Pancreas (tissue), 10 donors: ENCODE measurements at regions not wholly inside any gene's neighbourhood (a gene's known extent, or its start where the extent isn't known, plus 50 kb on each side); places are given as distances from the start of the nearest gene placed in this dataset.

ENCODE experiments used
- ATAC-seq, 4 donors: fragments of 200-7000 bp; cut with Tn5 transposase; one replicate each; pipeline versions ENCODE4 v1.8.0 to v1.9.1; 2020; ENCODE audit warnings: mild to moderate bottlenecking in 4 of 4, moderate library complexity in 4 of 4
- DNase-seq, 6 donors: peaks; one replicate each; pipeline ENCODE4 v3.0.0-alpha.2; 2020
- FAIRE-seq: peaks from 2 replicates; lab custom pipeline; 2012; peaks lifted over from hg19 to GRCh38; lab: Jason Lieb, UNC
- H3K27ac ChIP-seq, 4 donors: fragments of 200-600 bp; sonication (generic); 1 replicate in 3 of 4; 2 replicates in 1 of 4; pipeline versions ENCODE4 v1.5.0 to v1.8.0; 2020
- H3K27me3 ChIP-seq, 4 donors: fragments of 200-600 bp; one replicate each; pipeline ENCODE4 v1.8.0; 2021
- H3K36me3 ChIP-seq, 3 donors: fragments of 200-600 bp; sonication (generic) in 1 of 3; one replicate each; pipeline versions ENCODE4 v1.5.0 to v1.8.0; 2020 to 2021
- H3K4me1 ChIP-seq, 3 donors: fragments of 200-600 bp; one replicate each; pipeline ENCODE4 v1.8.0; 2021
- H3K4me3 ChIP-seq, 4 donors: fragments of 200-600 bp; sonication (generic) in 2 of 4; one replicate each; pipeline versions ENCODE4 v1.5.0 to v1.8.0; 2020 to 2021
- H3K9me3 ChIP-seq, 4 donors: fragments of 200-600 bp; one replicate each; pipeline ENCODE4 v1.8.0; 2021
- WGBS, 2 donors: extraction: QIAGEN DNeasy Blood & Tissue Kit; methylation state at CpG; one replicate each; pipeline ENCODE4 v1.1.7; 2013; 5-methylcytosine and 5-hydroxymethylcytosine counted together
- intact Hi-C, 3 donors: fragments of 100-400 bp; cut with DNase I; formaldehyde crosslinking; loops; one replicate each; pipeline versions ENCODE4 v1.11.1 to v1.14.2; 2022
- TF ChIP-seq, protein P1 (sequence below), 4 donors: fragments of 200-600 bp; sonication (generic) in 3 of 4; IDR thresholded peaks; one replicate each; pipeline versions ENCODE4 v1.5.0 to v1.8.0; 2021; ENCODE audit warnings: antibody characterized with exemption in 4 of 4
- donor health status: healthy with polysubstance abuse.
- donor health status: DM: no; HTN: no; CAD: no; lungs with moderate emphysema.
- donor health status: DM: no; HTN: no; CAD: no.
- donor health status: control.
- donor health status: control.
- donor health status: Bipolar disorder and iron deficiency.
- donor health status: DM: yes; HTN: yes; CAD: no.
- donor health status: DM: no; HTN: no; CAD: no.
- donor health status: DM: no; HTN: no; CAD: no.
- donor health status: DM: yes; HTN: yes; CAD: no.

DNA sequence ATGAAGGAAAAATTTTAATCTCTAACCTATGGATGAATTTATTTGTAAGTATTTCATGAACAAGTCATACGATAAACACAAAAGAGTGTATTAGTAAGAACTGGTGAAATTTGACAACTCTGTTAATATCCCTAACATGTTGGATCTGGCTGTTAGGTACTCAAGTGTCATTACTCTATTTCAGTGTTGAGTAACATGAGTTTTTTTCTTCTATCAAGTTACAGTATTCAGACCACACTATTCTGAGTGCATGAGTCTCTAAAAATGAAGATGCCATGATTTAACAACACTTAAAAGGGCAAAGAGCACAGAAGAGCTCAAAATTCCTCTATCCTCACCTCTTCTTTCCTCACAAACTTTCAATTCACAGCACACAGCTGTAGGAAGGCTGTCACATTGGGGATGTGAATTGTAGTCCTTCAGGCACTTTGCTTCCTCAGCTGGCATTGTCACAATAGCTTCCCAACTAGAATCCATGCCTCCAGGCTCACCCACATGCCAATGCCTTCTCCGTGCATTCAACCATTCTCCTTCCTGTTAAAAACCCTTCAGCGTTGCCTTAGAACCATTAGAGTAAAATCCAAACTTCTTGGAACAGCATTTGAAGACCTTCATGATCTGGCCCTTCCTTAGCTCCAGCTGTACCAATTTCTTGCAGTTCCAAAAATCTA lies 73.7 kb upstream of the DBX2 start:
- intact Hi-C loops: no loop called here
- H3K27ac ChIP-seq: no peak overlapping the region
- H3K4me3 ChIP-seq: no peak overlapping the region
- ATAC-seq (no peak), FAIRE-seq (no peak), DNase-seq (no peak)
- H3K4me1 ChIP-seq: no peaks in the 10 kb centered on the region
- TF ChIP-seq, protein P1, sequence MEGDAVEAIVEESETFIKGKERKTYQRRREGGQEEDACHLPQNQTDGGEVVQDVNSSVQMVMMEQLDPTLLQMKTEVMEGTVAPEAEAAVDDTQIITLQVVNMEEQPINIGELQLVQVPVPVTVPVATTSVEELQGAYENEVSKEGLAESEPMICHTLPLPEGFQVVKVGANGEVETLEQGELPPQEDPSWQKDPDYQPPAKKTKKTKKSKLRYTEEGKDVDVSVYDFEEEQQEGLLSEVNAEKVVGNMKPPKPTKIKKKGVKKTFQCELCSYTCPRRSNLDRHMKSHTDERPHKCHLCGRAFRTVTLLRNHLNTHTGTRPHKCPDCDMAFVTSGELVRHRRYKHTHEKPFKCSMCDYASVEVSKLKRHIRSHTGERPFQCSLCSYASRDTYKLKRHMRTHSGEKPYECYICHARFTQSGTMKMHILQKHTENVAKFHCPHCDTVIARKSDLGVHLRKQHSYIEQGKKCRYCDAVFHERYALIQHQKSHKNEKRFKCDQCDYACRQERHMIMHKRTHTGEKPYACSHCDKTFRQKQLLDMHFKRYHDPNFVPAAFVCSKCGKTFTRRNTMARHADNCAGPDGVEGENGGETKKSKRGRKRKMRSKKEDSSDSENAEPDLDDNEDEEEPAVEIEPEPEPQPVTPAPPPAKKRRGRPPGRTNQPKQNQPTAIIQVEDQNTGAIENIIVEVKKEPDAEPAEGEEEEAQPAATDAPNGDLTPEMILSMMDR (IDR thresholded peaks at IDR 0.05): no peak
- no peaks in the 10 kb centered on the region for H3K9me3 ChIP-seq
- no peaks in the 10 kb centered on the region for H3K36me3 ChIP-seq
- WGBS, 2 donors: 65 to 76% methylated on average over 3 of the region's 3 CpGs
- no peaks in the 10 kb centered on the region for H3K27me3 ChIP-seq

DNA sequence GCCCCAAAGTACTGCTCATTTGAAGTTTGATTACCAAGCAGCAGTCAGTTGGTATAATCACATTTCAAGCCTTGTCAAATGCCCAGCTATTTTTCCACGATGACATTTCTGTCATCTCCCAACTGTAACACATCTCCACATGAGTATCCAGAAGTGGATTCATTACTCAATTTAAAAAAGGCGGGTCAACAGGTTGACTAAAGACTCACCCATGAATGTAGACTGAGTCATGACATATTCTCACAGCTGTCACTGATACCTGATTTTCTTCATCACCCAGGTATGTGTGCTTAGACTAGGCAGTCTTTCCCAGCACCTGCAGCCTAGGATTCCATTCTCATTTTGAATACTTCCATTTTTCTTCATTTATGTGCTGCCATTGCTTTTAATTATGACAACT lies 75.1 kb upstream of the DBX2 start:
- TF ChIP-seq, protein P1 (IDR thresholded peaks at IDR 0.05): no peak
- Histone ChIP-seq H3K4me3 (no peak overlapping the region), H3K27me3 (no peaks in the 10 kb centered on the region), H3K9me3 (no peaks in the 10 kb centered on the region), H3K36me3 (no peaks in the 10 kb centered on the region), H3K4me1 (no peaks in the 10 kb centered on the region), H3K27ac (no peak overlapping the region)
- DNase-seq: no peak
- 72 to 77% methylated on average over 2 of the region's 2 CpGs for WGBS, 2 donors
- intact Hi-C loops: no loop called here
- no peak for ATAC-seq
- FAIRE-seq: no peak

DNA sequence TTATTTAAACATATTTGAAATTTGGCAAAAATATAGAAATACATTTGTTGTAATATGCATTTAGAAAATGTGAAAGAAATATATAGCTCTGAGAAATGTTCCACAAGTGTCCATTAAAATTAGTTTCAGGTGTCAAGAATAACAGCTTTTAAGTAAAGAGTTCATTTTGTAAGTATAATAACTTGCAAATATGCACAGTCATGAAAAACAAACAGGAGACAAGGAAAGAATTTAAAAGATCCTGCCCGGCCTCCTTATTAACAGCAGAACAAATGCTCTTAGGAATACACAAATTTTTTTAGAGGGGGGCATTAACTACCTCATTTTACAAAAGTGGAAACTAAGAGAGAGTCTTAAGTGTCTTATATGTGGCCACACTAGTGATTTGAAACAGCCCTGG lies 77.7 kb upstream of the DBX2 start:
- DNase-seq (no peak), FAIRE-seq (no peak), ATAC-seq (no peak)
- no peak overlapping the region for H3K27ac ChIP-seq
- H3K27me3 ChIP-seq: no peaks in the 10 kb centered on the region
- no peaks in the 10 kb centered on the region for H3K9me3 ChIP-seq
- TF ChIP-seq, protein P1 (IDR thresholded peaks at IDR 0.05): no peak
- intact Hi-C loops: no loop called here
- H3K4me1 ChIP-seq: no peaks in the 10 kb centered on the region
- no peak overlapping the region for H3K4me3 ChIP-seq
- no peaks in the 10 kb centered on the region for H3K36me3 ChIP-seq
- WGBS, 2 donors: 74 to 82% methylated on average over 1 of the region's 1 CpG

DNA sequence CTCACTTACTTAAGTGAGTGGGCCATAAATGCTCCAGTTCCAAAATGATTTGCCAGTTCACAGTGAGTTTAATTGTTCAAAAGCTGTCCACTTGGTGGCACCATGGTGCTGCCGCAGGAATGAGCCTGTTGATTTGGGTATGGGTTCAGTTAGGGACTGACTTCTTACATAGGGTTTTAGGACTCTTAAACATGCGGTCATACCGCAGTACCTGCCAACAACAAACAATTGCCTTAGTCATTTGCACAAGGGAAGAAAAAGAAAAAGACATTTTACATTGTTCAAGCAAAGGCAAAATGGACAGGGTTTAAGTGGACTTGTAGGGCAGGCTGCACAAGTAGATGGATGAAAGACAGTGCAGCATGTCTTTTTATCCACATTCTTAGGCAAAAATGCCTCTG lies 80.0 kb upstream of the DBX2 start:
- ATAC-seq (peak in 3 of 4 donors; percentile 76 to 77 (median 76)), FAIRE-seq (no peak), DNase-seq (peak in 1 of 6 donors; percentile 34)
- H3K27ac ChIP-seq: no peak overlapping the region
- TF ChIP-seq, protein P1 (IDR thresholded peaks at IDR 0.05): peak in 3 of 4 donors; percentile 19 to 28 (median 22)
- no peak overlapping the region for H3K4me3 ChIP-seq
- WGBS, 2 donors: 7 to 13% methylated on average over 3 of the region's 3 CpGs
- no peaks in the 10 kb centered on the region for H3K4me1 ChIP-seq
- no peaks in the 10 kb centered on the region for H3K27me3 ChIP-seq
- intact Hi-C loops: no loop called here
- H3K36me3 ChIP-seq: no peaks in the 10 kb centered on the region
- H3K9me3 ChIP-seq: no peaks in the 10 kb centered on the region

DNA sequence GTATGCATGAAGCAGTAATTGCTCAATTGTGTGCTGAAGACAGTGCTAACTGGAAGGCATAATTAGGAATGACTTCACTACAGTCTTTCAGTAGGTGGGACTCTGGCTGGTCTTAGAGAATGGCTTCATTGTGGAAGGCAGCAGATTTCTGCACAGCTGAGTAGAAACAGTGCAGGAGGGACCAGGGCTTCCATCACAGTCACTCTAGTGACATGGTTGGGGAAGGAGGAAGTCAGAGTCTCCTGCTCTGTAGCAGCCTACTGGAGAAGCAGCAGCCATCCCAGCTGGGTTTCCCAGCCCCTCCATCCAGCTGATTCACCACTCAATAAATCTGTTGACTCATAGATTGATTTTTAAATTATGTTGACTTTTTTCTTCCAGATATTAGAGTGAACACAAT lies 80.6 kb upstream of the DBX2 start:
- Histone ChIP-seq H3K27ac (no peak overlapping the region), H3K27me3 (no peaks in the 10 kb centered on the region), H3K36me3 (no peaks in the 10 kb centered on the region), H3K9me3 (no peaks in the 10 kb centered on the region), H3K4me1 (no peaks in the 10 kb centered on the region), H3K4me3 (no peak overlapping the region)
- intact Hi-C loops: no loop called here
- TF ChIP-seq, protein P1 (IDR thresholded peaks at IDR 0.05): no peak
- ATAC-seq (peak in 1 of 4 donors; percentile 23), FAIRE-seq (no peak), DNase-seq (no peak)
